HG03159 (cell line): ENCODE measurements at regions not wholly inside any gene's neighbourhood (a gene's known extent, or its start where the extent isn't known, plus 50 kb on each side); places are given as distances from the start of the nearest gene placed in this dataset.
"Not testable (repeated sequence)": the region's sequence is repeated elsewhere in the genome, so short reads cannot be mapped to it uniquely, and the experiment has no call there.

Source experiments
- ATAC-seq: cut with Tn5 transposase; IDR thresholded peaks from one replicate; pipeline ENCODE4 v1.9.1; 2021; ENCODE audit warnings: mild to moderate bottlenecking, moderate library complexity; ENCODE audit not compliant: unreplicated experiment

DNA sequence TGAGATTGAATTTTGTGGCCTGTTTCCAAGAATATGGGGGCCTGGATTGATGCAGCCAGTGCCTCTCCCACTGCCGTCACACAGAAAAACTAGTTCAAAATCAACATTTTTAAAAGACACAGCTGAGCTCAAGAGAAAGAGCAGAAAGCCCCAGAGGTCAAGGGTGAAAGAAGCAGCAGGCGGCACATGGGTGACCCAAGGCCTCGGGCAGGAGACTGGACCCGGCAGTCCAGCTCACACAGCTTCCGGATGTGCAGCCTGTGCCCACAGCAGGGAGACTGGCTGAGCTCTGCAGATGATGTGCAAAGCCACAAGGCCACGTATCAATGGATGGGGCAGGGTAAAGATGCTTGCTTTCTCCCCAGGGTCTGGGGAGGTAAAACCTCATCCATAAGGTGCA lies 50.4 kb upstream of the RNF32 start:
- no peak for ATAC-seq

DNA sequence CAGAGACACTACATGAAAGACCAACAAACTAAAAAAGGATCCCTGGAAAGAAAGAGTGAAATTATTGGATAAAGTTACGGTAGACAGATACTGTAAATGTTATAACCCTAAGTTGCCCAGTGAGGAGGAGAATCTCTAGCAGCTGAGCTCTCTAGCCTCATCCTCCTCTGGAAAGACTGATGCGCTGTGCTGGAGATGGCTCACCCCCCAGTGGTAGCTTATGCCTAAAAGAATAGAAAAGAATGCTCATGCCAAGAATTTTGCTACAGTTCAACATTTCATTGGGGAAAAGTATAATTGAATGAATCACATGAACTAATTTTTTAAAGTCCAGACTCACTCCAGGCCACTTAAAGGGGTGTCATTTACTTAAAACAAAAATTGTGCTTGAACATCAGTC lies 50.8 kb upstream of the RNF32 start:
- ATAC-seq, result no peak

DNA sequence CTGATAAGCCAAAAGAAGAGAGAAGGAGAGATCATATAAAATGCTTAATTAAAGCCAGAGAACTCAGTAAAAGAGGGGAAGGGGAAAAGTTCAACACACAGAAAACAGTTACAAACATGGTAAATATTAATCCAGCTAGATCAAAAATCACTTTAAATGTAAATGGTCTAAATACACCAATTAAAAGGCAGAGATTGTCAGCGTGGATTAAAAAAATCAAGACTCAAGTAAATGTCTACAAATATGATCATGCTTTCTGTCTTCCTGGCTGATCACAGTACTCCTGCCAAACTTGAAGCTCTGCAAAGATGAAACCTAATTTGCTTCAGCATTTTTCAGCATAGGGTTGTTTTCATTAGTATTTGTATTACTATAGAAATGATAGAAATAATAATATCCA lies 54.6 kb upstream of the RNF32 start:
- ATAC-seq, result no peak

DNA sequence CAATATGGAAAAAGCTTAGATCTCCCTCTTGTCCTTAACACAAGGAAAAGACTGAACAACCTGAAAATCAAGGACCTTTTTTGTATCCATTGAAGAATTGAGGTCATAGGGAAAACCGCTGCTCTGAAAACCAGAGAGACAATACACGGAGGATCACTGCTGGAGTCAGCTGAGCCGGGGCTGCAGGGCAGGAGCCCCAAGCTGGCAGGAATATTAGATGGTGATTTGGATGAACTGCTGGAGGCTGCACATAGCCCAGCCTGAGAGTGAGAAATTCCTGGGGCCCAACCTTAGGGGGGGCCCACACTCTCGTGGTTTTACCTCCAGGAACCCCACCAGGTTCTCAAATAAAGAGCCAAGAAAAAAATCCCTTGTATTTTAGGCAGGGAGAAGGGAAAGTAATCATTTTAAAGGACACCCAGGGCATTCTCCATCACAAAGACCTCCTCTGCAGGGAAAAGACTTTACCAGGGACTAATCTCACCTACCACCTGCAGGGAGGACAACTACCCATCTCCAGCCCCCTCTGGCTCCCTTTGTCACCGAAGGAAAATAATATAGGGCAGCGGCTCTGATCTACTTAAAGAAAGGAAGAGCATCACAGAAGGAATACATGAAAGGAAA lies 55.4 kb upstream of the RNF32 start:
- no peak for ATAC-seq

DNA sequence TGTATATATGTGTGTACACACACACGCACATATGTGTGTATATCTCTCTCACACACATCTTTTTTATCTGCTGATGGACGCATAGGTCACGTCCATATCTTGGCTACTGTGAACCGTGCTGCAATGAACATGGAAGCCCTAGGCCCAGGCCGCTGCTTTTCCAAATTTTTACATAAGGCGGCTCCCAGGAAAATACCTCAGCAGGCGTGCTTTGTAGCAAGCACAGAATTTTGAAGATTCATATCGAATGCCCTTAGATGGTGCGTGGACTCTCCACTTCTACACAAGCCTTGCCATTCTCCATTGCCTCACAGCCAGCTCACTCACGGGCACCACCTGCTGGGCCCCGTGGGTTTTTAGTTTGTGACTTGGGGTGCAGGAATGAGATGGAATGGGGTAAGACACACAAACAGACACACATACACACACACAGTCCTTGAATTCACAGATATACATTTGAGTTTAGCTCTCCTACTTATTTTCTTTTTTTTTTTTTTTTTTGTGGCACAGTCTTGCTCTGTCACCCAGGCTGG lies 57.9 kb upstream of the RNF32 start:
- ATAC-seq, result no peak

DNA sequence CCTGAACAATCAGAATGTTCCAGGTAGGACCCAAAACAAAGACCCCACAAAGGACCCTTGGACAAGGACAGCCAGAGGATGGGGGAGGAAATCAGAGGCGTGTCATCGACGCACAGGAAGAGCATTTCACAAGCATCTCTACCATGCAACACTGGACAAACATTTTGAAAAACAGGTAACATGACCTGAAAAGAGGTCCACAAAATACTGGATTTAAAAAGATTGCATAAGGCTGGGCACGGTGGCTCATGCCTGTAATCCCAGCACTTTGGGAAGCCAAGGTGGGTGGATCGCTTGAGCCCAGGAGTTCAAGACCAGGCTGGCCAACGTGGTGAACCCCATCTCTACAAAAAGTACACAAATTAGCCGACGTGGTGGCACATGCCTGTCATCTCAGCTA lies 60.5 kb upstream of the RNF32 start:
- no peak for ATAC-seq

DNA sequence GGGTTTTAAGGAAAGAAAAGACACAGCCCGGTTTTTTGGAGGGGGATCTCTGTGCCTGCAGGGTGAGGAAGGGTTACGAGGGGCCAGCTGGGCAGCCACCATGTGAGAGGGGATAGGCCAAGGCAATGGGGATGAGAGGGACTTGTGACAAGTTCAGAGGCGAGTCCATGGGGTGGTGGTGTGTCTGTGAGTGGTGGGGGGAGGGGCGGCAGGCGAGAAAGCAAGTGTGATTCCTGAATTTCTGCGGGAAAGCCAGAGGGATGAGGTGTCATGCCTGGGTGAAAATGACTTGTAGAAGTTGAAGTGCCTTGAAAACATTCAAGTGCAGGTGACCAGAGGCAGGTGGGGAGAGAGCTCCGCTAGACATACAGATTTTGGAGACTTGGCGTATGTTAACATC lies 61.0 kb upstream of the RNF32 start:
- no peak for ATAC-seq

DNA sequence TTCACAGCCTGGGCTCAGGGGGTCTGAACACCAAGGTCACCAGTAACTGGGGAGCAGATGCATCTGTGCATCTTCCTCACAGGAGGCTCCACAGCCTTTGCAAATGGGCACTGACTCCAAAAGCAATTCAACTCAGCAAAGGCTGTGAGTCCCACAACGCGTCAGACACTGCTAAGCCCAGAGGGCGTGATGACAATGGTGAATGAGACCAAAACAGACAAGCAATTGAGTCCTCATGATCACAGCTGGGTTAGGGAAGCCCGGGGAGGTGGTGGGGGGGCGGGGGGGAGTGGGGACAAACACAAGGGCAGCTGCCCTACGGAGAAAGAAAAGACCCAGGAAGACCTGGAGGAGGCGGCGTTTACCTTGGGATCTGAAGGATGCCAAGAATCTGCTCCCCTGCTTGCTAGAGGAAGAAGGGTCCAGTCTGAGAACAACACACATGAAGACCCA lies 61.6 kb upstream of the RNF32 start:
- ATAC-seq, result no peak

DNA sequence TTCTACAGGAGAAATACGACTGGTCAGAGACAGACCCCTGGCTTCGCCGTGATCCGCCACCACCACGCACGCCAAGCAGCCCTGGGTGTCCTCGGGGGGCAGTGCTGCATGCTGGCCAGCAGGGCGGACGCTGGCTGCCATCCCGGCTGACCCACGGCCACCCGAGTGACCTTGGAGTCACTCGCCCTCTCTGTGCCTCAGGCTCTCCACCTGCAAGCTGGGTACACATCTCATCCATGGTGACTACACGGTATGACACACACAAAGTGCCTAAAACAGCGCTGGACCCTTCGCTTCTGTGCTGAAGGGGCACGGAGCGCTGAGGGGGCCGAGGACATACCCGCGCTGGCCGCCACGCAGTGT lies 62.0 kb upstream of the RNF32 start:
- no peak for ATAC-seq

DNA sequence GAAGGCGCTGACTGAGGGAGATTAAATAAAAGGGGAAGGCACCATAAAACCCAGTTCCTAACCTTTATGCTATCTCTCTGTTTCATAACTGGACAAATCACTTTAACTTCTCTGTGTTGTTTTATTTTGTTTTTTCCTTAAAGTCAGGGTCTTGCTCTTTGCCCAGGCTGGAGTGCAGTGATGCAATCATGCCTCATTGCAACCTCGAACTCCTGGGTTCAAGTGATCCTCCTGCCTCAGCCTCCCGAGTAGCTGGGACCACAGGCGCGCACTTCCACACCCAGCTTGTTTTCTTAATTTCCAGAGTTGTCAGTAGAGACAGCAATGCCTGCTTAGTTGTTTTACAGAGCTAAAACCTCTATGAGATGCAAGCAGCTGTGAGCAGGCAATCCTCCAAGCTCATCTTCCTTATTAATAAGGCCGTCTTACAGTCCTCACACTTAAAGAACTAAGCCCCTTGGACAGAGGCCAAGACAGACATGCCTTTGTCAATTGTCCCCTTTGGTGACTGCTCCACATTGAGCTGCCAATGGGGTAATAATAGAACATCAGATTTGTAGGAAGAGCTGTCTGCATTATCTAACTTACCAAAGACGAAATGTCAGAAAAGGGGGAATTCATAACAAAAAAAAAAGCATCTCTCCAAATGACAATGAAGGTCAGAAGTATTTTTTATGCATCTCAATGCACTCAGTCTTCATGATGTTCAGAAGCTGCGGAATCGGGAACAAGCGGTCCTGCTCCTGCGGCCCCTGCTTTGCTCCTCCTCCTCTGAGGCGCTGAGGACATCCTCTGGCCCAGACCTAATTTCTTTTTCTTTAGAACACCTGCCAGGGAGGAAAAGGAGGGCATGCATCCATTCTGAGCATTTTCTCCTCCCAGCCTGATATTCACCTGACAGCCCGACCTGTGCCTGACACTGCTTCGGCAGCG lies 62.7 kb upstream of the RNF32 start:
- no peak for ATAC-seq

DNA sequence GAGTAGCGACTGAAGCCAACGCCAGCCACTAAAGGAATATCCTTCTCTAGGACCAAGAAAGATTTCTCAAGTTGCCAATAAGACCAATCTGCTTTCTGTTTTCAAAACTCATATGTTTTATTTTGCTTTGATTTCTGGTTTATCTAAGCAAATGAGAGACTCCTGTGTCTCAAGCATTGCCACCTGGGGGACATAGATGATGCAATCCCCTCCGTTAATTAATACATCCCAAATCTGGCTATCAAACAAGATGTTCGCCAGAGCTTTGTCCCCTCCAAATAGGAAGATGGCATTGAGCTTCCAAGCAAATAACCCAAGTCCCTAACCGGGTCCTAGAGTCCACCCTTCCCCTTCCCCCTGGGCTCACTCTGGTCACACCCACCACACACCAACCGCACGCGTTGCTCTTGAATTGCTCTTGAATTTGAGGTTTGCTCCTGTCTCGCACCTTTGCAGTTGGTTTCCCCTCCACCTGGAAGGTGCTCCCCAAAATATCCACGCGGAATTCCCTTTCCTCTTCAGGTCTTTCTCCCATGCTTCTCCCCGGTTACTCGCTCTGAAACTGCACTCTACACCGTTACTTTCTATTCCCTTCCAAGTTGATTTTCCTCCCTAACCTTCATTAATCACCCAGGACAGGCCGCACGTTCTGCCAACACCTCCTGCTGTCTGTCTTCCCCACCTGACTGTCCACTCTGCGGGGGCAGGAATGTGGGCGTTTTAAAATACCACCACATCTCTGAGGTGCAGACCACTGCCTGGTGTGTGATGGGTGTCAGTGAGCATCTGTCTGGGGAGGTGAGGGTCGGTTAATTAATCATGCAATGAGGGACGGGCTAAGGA lies 64.1 kb upstream of the RNF32 start:
- ATAC-seq, result no peak

DNA sequence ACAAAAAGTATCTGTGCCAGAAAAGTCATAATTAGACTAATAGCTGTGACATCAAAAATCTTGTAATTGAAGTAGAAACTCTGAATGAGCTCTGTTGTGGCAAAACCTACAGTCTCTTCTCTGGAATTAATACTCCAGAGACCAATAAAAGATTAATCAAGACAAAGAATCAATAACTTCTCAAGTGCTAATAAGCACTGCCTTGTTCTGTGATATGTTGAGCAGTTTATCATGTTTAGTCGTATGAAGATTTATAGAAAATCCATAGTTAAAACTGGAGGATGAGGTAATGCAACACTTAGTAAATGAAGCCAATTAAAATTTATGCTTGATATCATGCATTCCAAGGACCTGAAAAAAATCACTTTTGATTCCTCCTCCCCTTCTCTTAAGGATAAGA lies 72.3 kb upstream of the RNF32 start:
- ATAC-seq, result no peak

DNA sequence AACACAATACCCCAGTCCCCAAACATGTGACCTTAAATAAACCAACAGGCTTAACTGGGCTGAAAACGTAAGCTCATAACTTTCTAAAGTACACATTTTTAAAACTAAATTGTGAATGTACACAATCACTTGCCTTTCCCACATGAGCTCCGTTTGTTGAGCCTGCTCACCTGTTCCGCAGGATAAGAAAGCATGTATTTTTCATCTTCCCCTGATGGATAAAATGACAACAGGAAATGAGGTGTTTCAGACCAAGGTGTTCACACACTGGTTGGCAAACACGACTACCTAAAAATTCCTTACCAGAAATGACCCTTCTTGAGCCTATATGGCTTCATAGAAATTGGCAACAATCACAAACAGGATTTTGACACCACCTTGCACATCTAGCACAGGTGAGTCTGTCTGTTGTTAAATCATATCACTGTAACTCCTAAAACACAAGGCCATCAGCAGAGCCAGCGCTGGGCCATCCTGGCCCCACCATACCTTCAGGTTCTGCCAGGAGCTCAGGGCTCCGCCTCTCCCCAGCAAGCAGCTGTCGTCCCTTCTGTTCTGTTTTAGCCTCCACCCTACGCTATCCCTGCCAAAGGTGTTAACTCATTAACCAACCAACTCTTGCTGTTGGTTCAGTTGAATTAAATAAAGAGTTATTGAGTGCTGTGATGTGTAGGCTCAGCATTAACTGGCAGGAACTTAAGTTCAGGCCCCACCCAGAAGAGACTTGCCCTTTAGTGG lies 73.6 kb upstream of the RNF32 start:
- no peak for ATAC-seq

DNA sequence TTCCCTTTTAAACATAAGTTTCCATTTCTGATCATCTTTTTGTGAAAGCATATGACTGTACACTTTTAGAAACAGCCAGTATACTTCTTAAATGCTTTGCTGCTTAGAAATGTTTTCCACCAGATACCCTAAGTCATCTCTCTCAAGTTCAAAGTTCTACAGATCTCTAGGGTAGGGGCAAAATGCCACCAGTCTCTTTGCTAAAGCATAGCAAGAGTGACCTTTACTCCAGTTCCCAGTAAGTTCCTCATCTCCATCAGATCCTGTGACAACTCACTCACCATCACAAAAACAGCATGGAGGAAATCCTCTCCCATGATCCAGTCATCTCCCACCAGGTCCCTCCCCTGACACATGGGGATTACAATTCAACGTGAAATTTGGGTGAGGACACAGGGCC lies 75.6 kb upstream of the RNF32 start:
- not testable (repeated sequence) for ATAC-seq

DNA sequence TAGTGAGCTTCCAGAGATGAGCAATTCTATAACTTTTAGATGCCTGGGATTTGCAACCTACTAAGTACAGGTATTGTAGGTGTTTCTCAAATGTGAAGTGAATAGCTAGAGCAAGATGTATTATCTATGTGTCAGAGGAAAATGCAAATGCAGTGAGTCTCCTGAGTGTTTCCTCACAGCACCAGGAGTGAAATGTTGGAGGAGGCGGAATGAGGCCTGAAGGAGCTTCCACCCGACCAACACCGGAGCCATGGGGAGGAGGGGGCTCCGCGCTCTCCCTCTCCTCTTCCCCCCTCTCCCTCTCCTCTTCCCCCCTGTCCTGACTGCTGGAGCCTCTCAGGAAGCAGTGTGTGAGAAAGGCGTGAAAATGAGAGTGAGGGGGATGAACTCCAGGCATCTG lies 79.9 kb upstream of the RNF32 start:
- no peak for ATAC-seq

DNA sequence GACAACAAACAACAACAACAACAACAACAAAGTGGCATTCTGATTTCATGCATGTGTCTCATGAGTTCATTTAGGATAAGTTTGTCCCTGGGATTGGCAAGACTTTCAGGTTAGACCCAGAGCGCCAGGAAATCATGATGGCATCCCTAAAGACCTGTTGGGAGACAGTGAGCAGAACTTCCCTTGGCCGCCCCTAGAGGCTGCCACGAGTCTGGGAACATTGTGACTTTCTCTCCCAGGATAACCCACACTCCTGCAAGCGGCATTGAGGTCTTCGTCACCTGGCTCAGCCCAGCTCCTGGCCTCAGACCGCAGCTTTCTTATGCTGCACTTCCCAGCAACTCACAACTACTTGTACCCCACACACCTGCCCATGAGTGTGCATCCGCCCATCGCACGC lies 80.5 kb upstream of the RNF32 start:
- ATAC-seq, result no peak

DNA sequence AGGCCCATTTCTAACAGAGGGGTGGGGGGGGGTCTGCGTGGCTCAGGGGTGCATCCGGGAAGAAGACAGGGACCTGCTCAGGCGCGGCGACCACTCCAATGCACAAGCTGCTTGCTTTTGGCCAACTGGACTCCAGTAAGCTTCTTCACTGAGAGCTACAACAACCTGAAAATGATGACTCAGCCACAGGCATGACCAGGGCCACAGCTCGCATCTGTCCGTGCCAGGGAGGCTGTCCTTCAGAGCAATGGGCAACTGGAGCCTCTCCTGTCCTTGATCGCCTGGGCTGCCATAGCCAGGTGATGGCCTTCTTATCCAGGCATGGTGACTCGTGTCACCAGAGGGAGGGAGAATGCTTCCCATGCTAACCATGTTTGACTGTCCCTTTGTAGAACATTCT lies 81.6 kb upstream of the RNF32 start:
- no peak for ATAC-seq

DNA sequence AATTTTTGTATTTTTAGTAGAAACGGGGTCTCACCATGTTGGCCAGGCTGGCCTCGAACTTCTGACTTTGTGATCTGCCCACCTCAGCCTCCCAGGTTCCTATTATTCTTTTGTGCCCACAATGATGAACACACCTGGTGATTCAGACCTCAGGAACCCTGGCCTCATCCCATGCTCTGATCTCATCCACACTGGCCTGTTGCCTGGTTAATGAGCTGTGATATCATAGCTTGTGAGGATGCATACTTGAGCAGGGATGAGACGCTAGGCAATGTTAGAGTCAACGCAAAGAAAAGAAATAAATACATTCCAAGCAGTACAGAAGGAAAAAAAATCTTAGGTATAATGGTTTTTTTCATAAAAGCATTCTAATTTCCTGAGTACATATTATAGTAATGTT lies 82.4 kb upstream of the RNF32 start:
- ATAC-seq, result no peak

DNA sequence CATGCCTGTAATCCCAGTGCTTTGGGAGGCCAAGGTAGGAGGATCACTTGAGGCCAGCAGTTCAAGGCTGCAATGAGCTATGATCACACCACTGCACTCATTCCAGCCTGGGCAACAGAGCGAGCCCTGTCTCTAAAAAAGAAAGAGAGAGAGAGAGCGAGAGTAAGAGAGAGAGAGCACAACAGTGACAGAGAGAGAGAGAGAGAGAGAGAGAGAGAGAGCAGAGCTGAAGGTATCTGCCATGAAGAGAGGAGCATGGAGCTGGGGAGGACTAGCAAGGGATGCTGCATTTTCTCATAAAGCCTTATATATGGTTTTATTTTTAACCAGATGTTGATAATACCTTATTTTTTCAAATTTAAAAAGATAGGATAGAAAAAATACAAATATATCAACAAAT lies 84.5 kb upstream of the RNF32 start:
- no peak for ATAC-seq

DNA sequence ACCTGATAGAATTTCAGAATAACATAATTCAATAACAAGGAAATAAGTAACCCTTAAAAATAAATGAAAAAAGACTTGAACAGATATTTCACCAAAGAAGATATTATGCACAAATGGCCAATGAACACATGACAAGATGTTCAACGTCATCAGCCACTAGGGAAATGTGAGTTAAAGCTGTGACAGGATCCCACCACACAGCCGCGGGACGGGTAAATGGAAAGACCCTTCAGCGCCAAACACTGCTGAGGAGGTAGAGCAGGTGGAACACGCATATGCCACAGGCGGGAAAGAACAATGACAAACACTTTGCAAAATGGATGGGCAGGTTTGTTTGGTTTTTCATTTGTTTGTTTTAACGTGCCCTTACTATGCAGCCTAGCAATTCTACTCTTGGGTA lies 86.1 kb upstream of the RNF32 start:
- no peak for ATAC-seq

DNA sequence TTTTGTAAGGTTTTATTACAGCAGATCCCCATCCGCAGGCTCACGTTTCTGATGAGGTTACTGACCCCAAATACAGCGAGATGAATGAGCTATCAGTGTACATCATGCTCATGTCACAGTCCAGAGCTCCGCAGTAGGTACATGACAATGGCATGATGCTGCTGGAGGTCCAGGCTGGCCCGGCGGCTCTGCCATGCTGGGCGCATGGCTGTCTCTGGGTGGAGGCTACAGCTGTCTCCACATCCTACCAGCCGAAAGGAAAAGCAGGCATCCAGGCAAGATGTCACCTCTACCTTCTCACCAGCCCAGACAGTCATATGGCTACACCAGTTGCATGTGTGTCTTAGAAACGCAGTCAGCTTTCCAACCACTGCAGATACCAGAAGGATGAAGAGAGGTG lies 90.9 kb upstream of the RNF32 start:
- no peak for ATAC-seq
